HG02852 (cell line): ENCODE measurements at regions not wholly inside any gene's neighbourhood (a gene's known extent, or its start where the extent isn't known, plus 50 kb on each side); places are given as distances from the start of the nearest gene placed in this dataset.

ENCODE experiments used
- ATAC-seq: cut with Tn5 transposase; IDR thresholded peaks from one replicate; pipeline ENCODE4 v1.9.1; 2021; ENCODE audit warnings: mild to moderate bottlenecking, moderate library complexity; ENCODE audit not compliant: unreplicated experiment

DNA sequence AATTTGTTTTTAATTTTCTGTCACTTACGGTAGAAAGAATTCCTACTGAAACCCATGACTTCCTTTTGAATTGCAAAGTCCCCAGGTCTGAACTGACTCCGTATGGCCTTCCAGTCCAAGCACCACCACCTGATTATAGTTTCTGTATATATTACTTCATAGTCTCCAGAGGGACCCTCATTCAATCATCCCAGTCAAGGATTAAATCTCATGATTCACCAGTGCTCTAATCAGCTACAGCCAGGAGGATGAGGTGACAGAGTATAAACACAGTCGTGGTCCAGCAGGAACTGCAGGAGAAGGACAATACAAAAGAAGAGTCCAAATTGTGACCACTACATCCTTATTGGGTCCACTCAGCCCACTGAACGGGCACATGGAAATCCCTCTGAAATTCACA lies 418.9 kb upstream of the C16orf82 start:
- ATAC-seq = no peak

DNA sequence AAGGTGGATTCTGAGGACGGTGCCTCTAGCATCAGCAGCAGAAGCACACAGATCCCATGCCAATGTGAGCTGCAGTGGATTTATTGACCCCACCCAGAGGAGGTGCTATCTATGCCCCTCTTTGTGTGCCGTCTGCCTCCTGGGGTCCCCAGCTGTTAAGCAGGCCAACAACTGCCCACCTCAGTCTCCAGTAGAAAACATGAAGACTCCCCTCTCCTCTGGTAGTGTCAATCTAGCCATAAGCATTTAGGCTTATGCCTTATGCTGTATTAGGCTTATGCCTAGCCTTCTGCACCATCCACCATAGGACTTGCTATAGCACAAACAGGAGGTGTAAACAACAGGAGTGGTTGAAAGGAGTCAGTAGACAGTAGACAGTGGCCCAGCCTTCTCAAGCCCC lies 417.9 kb upstream of the C16orf82 start:
- ATAC-seq = no peak

DNA sequence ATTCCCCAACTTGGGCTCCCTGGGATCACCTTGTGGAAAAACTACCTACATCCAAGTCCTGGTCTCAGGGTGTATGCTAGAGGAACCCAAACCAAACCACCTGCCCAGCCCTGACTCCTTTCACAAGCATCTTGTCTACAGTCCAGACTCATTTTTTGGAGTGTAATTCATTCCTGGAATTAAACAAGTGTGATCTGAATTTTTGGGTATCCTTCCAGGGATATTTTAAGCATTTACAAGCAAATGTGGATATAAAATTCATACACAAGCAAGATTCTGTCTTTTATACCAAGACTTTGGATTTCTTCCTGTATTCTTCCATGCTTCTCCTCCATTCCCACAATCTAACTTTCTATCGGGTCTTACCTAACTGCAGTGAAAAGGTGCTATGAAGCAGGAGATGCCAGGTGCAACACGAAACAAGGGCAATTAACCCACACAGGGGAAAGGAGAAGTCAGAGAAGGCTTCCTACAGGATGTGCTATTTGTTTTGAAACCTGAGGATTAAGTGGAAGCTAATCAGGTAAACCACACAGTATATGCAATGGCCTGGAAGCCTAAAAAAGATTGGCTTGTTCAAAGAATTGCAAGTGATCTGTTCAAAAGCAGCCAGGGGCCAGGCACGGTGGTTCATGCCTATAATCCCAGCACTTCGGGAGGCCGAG lies 417.2 kb upstream of the C16orf82 start:
- ATAC-seq = no peak

DNA sequence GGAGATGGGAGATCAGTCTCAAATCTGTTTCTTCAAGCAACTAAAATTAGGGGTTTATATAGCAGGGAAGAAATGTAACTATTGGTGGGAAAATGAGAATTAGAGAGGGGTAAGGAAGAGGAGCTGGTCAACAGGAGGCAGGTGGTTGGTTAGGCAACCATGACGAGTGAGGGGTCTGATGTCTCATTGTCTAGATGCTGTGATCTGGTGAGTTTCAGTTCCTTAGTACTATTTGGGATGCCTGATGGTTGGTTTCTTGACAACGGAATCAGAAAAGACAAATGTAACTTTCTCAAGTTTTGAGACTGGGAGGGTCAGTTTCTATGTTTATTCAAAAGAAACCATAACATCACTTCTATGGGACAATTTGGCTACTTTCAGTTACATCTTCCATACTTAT lies 415.3 kb upstream of the C16orf82 start:
- ATAC-seq = no peak

DNA sequence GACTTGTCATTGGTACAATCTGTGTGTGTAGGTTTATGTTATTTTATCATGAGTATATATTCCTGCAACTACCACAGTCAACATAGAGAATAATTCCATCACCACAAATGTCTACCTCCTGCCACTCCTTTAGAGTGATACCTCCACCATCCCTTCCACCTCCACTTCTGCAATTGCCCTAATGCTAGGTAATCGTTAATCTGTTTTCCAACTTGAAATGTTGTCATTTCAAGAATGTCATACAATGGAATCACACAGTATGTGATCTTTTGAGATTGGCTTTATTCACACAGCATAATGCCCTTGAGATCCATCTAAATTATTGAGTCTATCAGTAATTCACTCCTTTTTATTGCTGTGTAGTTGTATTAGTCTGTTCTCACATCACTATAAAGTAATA lies 414.8 kb upstream of the C16orf82 start:
- ATAC-seq = no peak

DNA sequence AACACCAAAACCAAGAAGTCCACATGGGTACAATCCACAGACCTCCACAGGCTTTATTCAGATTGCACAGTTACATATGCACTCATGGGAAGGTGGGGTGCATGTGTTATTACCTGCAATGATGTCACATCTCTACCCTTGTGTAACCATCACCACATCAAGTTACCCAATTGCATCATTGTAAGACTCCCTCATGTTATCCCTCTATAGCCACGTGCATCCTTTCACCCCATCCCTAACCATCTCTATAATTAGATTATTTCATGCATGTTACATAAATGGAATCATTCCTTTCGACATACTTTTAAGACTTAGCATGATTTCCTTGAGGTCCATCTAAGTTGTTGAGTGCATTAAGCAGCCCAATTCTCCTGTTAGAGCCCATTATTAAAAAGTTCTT lies 408.2 kb upstream of the C16orf82 start:
- no peak for ATAC-seq

DNA sequence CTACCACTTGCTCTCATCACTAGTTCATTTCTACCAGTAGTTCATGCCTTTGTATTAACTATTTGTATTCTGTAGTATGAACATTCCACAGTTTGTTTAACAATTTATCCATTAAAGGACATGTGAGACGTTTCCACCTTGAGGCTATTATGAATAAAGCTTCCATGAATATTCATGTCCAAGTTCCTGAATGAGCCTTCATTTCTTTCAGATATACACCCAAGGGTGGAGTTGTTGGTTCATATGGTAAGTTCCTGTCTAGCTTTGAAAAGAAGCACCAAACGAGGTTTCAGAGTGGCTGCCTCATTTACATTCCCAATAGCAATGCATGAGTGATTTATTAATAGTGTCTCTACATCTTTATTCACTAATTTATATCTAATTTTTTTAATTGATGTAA lies 407.8 kb upstream of the C16orf82 start:
- no peak for ATAC-seq

DNA sequence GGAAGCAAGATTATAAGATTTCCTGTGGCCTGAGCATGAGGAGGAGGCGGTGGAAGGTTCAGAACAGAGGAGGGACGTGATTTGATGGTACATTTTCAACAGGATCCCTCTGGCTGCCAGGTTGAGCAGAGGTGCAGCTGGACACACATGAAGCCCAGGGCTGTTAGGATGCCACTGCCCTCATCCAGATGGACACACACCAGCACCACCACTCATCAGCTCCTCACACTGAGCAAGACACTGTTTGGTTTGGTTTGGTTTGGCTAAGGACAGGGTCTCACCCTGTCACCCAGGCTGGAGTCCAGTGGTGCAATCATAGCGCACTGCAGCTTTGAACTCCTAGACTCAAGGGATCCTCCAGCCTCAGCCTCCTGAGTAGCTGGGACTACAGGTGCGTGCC lies 402.6 kb upstream of the C16orf82 start:
- no peak for ATAC-seq

DNA sequence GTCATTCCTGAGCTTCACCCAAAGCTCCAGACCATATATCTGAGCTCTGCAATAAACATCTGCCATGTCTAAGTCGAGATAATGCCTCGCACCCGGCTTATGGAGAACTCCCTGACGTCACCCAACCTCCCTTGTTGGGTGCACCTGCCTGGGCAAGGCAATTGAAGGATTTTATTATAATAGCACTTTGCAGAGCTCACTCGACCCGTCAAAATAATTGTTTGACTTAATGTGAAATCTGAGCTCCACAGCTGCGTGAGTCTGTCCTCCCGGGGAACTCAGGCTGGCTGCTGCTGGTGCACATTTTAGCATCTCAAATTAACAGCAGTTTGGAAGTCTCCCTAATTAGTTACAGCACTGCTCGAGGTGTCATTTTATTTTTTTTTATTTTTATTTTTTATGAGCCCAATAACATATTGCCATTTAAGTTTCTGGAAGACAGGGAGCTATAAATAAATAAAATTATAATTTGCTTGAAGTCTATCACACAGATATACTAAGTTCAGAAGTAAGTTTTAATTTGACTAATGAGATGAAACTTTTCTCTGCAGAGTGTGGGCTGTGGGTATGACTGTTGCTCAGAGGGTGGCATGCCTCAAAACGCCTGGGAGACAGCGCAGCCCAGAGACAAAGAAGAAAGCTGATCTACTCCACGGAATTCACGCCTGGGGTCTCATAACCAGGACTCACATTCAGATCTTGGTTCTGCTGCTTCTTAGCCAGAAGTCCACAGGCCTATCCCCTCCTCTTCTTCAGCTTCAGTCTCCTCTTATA lies 401.4 kb upstream of the C16orf82 start:
- ATAC-seq = no peak

DNA sequence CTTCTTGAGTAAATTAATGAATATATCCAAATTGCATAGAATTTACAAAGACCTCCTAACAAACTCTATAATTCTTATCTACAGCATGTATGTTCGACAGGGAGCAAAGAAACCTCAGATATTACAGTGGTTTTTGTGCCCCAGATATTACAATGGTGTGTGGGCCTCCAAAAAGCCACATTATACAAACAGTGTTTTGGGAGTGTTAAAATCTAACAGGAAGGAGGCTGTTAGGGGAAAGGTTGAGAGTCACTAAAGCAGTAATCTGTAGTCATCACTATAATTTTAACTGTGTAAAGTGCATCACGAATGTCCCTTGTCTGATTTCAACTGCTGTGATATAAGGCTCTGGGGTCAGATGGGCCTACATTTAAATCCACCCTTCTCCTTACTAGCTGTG lies 400.2 kb upstream of the C16orf82 start:
- no peak for ATAC-seq

DNA sequence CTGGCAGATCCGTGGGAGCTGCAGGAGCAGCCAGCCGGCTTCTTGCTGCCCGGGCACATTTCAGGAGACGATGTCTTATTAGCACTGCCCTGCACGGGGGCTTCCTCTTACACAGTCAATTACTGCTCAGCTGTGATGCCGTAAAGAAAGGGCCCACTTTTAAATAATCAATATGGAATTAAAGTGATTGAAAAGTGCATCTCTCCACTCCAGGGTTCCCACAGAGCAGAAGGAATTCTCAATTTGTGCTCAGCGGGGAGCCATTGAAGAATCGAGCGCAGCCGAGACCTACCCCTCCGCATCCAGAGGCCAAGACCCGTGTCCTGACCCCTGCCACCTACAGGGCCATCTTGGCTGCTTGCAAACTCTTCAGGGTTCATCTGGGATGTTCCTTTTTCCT lies 399.4 kb upstream of the C16orf82 start:
- ATAC-seq = no peak

DNA sequence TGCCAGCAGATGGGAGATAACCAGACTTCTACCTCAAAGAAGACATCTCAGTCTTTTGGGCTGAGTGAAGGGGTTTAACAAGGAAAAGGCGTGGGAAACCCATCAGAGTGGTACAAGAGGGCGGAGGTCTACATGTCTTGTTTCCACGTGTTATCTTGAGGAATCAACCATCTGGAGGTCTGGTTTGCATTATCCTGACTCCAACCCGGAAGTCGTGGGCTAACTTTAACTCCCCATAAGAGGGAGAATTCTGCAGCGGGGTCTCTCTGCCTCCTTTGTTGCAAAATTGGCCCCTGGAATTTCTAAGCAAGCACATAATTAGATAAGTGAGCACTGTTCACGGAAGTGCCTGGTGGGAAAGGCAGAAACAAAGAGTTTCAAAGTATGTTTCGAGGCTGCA lies 398.7 kb upstream of the C16orf82 start:
- no peak for ATAC-seq

DNA sequence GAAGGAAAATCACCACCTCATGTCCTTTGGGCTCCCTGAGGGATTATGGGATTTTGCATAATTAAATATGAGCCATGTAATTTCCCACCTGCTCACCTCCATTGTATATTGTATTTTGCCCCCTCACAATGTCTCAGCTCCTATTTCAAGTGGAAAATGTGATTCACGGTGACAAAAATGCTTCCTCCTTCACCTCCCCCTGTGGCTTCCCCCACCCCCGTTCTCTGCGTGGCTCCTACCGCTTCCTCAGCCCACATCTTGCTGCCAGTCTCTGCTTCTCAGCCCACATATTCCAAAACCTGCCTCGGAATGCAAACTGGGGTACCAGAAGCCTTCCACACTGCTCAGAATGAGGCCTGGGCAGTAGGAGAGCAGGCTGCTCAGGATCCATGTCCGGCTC lies 394.5 kb upstream of the C16orf82 start:
- no peak for ATAC-seq

DNA sequence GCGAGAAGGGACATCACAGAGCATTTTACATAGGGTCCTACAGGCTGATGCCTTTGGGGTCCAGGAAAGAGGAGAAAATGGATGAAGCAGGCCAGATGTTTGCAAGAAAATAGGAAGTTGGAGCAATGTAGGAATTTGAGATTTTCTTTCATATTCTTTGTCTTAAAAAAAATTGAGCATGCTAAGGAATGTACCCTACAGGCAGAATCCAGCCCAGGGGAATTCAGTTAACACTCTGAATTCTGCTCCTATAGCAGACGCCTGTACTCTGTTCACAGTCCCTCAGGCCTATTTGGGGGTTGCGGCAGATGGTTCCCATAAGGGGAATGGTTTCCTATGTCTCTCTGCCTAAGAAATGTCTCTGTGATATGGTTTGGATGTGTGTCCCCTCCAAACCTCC lies 393.7 kb upstream of the C16orf82 start:
- ATAC-seq = no peak

DNA sequence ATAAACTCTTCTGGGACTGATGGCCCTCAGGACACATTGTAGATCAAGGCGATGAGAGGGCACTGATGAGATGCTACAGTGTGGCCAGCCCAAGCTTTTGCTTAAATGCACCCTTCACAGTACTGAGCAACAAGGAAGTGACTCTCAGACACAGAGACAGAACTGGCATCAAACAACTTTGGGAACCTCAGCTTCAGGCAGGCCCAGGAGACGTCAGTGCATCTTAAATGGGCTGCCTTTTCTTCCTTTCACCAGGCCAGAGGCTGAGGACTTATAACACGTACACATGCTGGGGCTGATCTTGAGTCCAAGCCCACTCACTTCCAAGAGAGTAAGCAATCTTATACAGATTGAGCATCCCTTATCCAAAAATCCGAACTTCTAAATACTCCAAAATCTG lies 386.1 kb upstream of the C16orf82 start:
- ATAC-seq = no peak

DNA sequence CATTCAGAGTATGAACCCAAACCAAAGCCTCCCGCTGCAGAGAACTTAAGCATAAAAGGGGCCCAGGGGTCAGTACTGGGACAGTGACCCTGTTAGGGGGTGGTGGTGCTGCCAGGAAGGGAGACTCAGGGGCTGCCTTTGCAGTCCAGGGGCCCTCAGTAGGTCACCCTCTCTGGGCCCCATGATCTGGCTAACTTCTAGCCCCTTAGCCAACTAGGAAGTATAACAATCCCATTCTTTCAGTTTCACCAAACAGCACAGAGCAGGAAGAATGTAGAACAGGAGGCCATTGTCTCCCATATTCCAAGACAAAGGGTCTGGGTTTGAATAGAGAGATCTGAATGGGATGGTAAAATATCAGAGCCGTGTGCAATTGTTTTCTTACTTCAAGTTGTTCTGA lies 378.6 kb upstream of the C16orf82 start:
- ATAC-seq = no peak

DNA sequence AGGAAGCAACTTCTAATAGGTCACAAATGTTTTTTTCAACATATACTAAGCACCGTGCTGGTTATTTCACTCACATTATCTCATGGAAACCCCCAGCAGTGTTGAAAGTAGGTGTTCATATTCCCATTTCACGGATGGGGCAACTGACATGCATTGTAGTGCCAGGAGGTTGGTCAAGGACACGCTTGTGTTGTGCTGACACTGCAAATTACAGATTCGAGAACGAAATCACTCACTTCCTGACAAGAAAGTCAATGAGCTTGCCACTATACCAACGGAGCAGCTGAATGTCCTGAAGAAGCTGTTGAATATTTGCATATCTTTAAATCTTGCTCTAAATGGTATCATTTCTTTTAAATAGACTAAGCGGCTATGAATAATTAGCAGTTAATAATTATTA lies 378.0 kb upstream of the C16orf82 start:
- no peak for ATAC-seq

DNA sequence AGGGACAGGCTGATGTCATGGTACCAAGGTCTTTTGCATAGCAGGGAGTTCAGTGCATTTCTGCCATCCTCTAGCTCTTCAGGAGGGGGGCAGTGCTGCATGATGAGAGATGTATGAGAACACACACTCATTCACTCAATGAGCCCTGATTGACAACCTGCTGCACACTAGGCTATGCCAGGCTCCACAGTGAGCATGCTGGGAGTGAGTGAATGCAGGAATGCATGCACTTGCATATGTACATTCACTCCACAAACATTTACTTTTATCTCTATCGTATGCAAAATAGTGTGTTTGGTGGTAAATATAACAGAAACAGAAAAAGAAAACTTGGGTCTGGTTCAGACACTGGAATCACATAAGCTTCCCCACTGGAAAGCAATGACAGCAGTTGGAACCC lies 374.1 kb upstream of the C16orf82 start:
- no peak for ATAC-seq

DNA sequence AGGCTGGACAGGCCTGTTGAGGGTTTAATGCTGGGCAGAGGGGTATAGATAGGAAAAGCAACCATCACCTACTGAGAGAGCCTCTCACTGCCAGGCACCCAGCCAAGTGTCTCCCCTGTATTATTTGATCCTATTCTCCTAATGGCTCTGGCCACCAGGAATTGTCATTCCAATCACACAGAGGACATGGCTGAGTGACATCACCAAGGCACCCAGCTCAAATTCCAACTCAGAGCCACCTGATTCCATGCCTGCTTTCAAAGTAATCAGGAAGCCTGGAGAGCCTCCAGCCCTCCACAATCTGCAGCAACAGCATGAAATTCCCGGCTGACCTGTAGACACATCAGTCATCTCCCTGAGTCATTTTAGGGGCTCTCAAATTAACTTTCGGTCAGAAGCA lies 368.9 kb upstream of the C16orf82 start:
- no peak for ATAC-seq

DNA sequence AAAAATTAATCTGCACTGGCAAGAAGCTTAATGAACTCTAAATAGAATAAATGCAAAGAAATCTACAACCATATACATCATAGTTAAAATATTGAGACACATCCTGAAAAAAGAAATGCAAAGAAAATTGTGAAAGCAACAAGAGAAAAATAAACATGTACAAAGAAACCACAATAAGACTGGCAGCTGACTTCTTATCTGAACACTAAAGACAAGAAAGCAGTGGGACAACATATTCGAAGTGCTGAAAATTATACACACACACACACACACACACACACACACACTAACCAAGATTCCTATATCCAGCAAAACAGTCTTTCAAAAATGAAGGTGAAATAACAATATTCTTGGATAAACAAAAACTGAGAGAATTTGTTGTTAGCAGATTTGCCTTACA lies 366.5 kb upstream of the C16orf82 start:
- ATAC-seq = no peak

DNA sequence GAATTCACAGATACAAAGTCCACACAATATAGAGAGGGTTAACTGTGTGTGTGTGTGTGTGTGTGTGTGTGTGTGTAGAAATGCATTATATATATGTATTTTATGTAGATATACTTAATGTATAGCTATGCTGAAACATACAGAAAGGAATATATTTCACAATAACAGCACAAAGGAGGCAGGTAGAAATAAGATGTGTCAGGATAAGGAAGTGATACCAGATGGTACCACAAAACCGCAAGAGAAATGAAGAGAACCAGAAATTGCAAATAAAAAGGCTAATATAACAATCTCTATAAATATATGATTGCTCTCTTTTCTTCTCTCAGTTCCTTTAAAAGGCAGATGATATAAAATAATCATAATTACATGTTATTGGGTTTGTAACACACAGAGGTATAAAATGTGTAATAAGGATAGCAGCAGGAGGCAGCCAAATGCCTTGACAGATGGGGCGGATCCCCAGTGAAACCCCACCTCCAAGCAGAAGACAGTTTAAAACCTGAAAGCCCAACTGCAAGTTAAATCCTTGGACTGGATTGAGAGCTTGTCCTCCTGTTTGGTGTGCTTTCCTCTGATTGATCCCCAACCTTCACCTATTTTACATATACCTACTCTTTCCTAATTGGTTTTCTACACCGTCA lies 365.4 kb upstream of the C16orf82 start:
- no peak for ATAC-seq

DNA sequence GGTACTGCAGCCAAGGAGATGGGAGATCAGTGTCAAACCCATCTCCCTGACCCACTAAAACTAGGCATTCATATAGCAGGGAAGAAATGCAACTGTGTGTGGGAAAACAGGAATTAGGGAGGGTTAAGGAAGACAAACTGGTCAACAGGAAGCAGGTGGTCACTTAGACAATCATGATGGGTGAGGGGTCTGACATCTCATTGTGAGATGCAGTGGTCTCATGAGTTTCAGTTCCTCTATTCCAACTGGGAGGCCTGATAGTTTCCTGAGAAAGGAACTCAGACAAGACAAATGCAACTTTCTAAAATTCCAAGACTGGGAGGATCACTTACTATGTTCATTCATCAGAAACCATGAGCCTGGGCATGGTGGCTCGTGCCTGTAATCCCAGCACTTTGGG lies 361.4 kb upstream of the C16orf82 start:
- ATAC-seq = no peak
